Posterior cingulate gyrus (tissue), 11 donors: ENCODE measurements at regions not wholly inside any gene's neighbourhood (a gene's known extent, or its start where the extent isn't known, plus 50 kb on each side); places are given as distances from the start of the nearest gene placed in this dataset.

ENCODE experiments used
- DNase-seq, 10 donors: peaks; one replicate each; pipeline versions ENCODE4 v3.0.0 to v3.0.0-alpha.2; 2020 to 2021; ENCODE audit warnings: mixed read lengths in 3 of 10
- intact Hi-C: fragments of 100-400 bp; cut with DNase I; formaldehyde crosslinking; loops from one replicate; pipeline ENCODE4 v1.15.1; 2023

DNA sequence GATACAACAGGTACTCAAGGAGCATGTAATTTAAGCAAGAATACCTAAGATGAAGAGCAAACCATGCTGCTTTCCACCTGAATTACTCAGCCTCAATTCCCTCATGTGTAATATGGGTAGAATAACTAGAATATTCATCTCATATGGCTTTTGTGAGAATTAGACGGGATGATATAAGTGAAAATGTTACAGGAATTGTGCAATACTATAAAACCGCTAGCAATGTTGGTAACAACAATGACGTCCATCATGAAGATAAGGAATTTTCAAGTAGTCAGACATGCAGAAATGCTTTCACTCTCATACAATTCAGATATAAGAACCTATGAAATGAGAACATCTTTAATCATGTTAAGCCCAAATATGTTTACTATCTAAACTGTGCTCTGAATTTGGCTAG lies 2106.6 kb upstream of the CELF4 start:
- DNase-seq = no peak
- intact Hi-C loops = no loop called here

DNA sequence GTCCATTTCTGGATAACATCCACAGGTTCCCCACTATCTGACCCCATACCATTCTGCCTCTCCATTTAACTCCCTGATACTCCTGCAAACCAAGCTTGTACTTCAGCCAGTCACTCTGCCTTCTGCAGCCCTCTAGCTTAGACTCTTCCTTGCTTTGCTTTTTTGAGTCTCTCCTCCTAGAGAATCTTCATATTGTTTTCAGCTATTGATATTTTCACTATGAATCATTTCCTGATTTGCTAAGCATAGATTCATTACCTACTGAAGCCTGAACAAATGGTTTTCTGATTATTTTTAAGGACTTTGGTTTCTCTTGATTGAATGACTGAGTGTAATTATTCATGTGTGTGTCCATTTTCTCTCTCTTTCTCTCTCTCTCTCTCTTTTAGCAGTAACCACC lies 2102.3 kb upstream of the CELF4 start:
- intact Hi-C loops = no loop called here

DNA sequence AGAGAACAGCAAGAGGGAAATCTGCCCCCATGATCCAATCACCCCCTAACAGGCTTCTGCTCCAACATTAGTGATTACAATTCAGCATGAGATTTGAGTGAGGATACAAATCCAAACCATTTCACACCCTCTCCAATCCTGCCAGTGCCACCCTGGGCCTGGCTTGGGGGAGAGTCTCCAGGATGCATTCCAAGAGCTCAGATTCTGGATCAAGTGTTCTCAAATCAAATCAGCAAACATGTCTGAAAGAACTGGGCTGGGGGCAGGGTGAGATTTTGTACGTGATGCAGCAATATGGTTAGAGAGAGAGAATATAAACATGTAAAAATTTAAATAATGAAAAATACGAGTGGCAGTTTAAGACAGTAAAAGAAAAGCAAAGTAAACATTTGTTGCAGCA lies 2100.9 kb upstream of the CELF4 start:
- peak in 1 of 10 donors; percentile 23 for DNase-seq
- intact Hi-C loops = no loop called here

More for the DNA sequence above, 2102.3 kb upstream of the CELF4 start:
- DNase-seq = no peak

DNA sequence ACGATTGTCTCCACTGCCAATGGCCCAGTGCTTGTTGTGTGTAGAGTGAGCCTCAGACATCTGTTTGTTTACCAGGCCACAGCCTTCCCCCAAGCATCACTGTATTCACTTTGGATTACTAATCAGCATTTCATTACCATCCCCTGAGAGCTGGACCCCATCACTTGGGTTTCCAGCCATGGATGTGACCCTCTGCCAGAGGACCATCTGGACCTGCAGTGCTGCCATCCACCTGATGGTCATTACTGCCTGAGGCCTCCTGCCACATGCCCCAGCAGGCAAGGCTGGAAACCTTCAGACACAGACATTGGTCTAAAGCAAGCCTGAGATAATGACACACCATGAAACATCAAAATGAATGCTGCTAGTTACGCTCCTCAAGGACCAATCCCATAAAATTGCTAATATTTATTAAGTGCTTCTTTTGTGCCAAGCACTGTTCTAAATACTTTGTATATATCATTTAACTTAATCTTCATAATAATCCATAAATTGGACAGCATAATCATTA lies 2096.3 kb upstream of the CELF4 start:
- peak in 2 of 10 donors; percentile 44 to 63 for DNase-seq
- intact Hi-C loops = no loop called here

DNA sequence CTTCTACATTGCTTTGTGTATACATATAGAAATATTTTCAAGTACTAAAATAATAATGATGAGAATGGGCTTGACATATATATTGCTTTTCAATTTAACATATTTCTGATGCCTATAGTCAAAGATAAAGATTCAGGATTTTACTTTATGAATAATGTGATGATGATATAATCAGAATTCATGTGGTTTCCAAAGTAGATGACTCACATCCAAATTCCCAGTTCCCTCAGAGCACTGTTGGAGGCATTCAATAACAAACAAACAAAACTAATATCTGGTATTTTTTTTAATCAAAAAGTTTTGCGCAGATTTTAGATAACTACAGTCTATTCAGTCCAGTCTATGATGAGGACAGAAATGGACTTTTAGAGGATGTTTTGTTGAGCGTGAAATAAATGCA lies 2094.5 kb upstream of the CELF4 start:
- no peak for DNase-seq
- intact Hi-C loops = no loop called here

DNA sequence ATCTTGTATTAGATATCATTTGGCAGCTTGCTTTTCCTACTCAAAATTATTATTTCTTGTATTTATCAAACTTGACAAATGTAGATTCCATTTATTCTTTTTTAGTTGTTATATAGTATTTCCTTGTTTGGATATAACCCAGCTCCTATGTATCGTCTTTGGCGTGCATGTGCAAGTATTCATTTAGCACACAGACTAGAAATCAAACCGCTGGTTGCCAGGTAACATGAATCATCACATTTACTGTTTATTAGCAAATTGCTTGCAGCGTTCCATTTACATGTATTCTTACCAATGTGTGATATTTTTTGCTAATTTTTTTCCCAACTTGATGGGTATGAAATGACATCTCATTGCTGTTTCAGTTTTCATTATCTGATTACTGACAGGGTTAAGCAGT lies 2089.7 kb upstream of the CELF4 start:
- DNase-seq = no peak
- intact Hi-C loops = no loop called here

DNA sequence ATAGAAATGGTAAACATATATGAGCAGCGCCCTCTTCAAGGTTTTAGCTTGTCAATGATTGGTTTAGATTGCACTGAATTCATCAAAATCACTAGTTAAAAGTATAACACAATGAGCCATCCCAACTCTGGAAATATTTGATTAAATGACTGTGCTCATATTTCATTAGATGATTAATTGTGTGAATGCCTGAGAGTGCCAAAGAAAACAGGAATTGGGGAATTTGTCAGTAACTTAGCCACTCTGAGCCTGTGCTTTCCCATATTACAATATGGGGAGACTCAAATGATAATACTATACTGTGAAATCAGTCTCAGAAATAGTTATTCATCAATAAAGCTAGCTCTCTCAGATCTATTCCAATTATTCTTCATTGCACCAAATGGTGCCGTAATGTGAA lies 2087.6 kb upstream of the CELF4 start:
- no peak for DNase-seq
- intact Hi-C loops = no loop called here

DNA sequence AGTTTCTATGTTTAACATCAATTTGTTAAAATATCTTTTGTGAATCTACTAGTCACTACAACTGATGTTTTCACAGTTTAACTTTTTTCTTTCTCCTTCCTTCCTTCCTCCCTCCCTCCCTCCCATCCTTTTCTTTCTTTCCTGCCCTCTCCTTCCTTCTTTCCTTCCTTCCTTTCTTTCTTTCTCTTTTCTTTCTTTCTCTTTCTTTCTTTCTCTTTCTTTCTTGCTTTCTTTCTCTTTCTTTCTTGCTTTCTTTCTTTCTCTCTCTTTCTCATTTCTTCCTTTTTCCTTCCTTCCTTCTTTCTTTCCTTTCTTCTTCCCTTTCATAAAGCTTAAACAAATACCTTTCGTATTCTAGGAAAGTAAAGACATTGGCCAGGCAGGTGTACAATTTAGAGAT lies 2083.0 kb upstream of the CELF4 start:
- DNase-seq = no peak
- intact Hi-C loops = no loop called here

DNA sequence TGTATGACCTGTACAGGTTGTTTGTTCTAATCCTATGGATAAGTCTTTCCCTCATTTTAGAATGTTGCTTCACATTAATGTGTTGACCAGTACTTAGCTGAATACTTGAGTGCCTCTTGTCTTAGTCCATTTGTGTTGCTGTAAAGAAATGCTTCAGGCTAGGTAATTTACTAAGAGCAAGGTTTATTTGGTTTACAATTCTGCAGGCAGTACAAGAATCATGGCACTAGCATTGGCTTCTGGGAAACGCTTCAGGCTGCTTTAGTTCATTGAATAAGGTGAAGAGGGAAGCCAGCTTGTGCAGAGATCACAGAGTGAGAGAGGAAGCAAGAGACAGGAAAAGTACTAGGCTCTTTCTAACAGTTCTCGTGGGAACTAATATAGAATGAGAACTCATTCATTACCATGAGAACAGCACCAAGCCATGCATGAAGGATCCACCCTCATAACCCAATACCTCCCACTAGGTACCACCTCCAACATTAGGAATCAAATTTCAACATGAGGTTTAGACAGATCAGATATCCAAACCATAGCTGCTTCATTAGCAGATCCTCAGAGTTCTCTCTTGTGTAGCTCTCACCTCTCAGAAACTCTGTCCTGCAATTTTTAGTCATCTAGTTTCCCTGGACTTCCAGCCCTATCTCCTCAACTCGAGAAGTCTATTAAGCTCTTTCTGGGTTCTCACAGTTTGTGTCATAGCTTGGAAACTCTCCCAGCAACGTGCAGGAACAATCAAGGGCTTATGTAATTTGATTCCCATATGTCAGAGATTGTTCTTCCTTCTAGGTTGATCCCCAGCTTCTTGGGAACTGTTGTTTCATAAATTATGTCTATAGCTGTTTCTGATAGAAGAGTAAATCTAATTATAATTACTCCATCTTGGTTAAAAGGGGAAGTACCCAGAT lies 2082.3 kb upstream of the CELF4 start:
- no peak for DNase-seq
- intact Hi-C loops = no loop called here

DNA sequence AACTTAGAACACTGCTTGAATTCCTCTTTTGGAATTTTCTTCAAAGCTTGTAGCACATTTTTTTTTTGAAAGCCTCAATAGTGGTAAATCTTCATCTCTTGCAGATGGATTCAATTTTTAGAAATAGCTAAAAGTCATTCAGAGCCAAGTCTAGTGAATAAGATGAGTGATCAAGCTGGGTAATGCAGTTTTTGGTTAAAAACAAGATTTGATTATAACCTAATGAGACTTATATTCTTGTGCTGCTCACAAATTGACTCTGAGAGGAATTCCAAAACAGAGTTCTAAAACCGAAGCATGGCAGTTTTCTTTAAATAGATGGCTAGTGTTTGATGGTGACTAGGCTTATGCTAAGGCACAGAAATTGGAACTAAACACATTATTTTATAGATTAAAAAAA lies 2072.6 kb upstream of the CELF4 start:
- intact Hi-C loops = no loop called here
- no peak for DNase-seq

DNA sequence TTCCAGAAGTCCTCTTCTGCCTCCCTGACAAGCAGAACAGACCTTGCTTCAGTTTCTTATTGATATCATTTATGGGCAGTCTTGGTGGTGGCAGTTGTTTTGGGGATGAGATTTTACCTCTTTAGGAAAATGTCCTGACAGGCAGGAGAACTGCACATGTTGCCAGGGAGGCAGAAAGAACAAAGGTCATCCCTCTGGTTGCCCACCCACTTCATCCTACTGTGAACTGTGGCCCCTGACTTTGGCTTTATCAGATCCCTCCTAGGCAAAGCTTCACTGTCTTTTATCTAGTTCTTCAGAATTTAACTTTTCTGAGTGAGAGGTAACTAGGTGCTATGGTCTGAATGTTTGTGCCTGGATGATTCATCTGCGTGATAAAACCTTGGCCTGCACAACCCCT lies 2071.3 kb upstream of the CELF4 start:
- DNase-seq = no peak
- intact Hi-C loops = no loop called here

DNA sequence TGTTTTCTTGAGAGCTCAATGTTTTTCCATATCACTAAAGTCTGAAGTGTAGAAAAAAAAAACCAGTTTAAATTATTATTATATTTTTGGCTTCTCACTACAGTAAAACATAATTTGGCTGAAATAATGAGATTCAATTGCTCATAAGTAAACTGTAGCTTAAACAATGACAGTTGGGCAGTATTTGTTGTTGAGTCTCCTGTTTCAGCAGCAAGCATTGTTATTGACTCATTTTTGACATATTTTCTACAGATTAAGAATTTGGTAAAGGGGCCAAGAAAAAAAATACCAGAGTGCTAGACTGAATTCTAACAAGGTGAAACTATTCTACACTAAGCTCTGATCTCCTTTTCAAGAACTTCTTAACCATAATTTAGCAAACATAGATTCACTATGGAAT lies 2070.4 kb upstream of the CELF4 start:
- intact Hi-C loops = no loop called here
- DNase-seq = no peak

DNA sequence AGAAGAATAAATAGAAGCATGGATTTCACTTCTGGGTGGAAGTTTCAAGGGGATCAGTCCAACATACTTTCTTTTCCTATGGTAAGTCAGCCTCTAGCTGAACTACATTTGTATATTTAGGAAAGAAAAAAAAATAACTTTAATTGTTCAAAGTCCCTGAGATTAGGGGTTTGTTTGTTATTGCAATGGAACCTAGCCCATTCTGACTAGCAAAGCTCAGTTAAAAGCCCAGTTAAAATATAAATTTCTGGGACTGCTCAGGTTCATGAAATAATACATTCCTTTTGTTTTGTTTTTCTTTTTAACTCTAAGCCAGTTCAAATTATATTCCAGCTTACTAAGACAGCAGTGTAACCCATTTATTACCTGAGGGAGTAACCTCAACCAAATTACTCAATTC lies 2069.6 kb upstream of the CELF4 start:
- intact Hi-C loops = no loop called here
- no peak for DNase-seq

DNA sequence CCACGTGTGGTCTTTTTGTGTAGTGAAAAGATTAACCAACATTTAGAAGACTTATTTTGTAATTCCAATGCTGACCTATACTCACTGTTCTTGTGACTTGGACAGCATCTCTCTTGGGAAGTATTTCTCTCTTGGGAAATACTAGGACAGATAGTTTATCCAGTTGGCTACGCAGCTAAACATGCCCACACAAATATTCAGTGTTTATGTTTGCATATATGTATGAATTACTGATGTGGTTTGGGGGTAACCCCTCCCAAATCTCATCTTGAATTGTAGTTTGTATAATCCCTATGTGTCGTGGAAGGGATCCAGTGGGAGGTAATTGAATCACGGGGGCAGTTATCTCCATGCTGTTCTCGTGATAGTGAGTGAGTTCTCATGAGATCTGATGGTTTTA lies 2062.3 kb upstream of the CELF4 start:
- intact Hi-C loops = no loop called here
- no peak for DNase-seq

DNA sequence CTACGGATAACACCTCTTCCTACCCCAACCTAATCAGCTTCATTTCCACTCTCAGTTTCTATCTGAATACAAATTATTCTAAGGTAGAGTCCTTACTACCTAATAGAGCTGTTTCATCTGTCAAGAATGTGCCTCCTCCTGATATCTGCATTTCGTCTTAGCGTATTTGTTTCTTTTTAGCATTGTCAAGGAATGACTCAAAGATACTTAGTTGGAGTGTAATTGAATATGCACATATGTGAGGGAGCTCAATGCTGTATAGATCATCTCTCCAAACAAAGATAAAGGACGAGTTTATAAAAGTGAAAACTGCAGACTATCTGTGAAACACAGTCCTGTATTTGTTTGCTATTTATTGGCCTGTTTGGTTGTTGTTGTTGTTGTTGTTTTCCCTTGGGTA lies 2059.4 kb upstream of the CELF4 start:
- intact Hi-C loops = no loop called here
- DNase-seq = no peak

DNA sequence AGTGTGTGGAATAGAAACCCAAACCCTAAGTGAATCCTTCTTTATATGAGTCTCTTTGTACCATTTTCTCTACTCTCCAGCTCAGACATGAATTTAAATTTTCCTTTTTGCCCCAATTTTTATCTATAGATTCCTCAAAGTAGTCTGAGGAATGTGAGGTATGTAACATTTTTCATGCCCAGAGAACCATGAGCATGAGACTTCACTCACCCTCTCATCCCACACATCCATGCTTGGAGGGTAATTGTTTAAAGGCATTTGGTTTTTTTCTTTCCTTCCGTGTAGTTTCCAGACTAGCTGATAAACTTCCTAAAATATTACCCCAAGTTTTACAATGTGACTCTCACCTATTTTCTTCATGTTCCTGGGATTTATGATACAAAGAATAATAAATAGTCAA lies 2056.8 kb upstream of the CELF4 start:
- intact Hi-C loops = no loop called here
- no peak for DNase-seq

DNA sequence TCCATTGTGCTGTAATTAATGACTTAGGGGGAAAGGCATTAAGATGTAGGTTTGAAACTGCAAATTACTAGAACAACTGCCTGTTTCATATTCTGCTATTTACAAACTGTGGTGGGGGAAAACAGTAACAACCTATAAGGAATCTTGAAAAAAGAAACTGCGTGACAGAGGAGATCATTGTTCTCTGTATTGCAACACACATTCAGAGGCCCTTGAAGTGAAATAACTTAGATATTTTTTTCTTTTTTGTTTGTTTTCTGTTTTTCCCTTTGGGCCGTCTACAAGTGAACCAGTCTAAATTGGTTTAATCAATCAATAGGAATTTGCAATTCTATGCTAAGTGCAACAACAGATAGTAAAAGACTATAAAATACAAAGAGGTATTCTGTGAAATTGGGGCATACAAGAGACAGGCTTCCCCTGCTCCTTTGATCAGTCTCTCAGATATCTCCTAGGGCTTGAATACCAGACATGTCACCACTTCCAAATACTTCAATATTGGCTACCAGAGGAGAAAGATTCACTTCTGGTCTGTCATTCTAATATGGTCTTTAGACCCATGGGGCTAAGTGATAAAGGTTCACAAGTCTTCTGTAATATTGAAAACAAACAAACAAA lies 2055.1 kb upstream of the CELF4 start:
- no peak for DNase-seq
- intact Hi-C loops = no loop called here

DNA sequence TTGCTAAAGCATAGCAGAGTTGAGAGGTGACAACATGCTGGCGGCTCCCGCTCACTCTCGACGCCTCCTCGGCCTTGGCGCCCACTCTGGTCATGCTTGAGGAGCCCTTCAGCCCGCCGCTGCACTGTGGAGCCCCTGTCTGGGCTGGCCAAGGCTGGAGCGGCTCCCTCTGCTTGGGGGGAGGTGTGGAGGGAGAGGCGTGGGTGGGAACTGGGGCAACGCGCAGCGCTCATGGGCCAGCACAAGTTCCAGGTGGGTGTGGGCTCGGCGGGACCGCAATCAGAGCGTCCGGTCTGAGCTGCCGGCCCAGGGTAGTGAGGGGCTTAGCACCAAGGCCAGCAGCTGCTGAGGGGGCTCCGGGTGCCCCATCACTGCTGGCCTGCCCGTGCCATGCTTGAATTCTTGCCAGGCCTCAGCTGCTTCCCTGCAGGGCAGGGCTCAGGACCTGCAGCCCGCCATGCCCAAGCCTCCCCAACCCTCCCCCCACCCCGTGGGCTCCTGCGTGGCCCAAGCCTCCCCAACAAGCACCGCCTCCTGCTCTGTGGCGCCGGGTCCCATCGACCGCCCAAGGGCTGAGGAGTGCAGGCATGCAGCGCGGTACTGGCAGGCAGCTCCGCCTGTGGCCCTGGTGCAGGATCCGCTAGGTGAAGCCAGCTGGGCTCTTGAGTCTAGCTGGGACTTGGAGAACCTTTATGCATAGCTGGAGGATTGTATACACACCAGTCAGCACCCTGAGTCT lies 2052.8 kb upstream of the CELF4 start:
- DNase-seq = peak in 2 of 10 donors; percentile 58 to 82
- intact Hi-C loops = no loop called here

DNA sequence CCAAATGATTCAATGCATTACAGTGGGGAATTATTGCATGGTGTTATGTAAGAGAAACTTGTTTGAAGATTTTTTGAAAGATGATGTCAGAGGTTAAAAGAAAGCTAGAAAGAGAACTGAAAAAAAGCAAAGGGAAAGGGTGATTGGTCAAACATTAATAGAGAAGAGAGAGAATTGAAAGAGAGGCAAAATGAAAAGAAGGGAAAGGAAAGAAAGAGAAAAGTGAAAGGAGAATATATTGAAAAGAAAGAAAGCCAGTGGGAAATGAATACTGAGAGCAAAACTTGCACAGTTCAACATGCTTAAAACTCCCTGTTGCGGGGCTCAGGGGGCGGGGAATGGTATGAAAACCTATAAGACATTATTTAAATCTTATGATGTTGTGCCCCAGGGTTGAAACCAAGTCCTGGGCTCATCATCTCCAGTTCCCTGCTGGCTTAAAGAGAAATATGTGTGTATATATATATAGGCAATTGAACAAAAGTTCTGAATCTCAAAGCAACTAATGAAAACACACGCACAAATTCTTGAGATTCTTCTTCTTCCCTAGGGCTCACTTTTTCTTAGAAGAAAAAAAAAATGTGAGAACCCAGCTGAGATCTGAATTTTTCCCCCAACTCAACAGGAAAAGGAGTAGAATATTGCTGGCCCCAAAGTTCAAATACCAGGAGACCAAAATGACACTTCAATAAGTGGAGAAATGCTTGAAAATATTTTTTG lies 2045.9 kb upstream of the CELF4 start:
- no peak for DNase-seq
- intact Hi-C loops = no loop called here

DNA sequence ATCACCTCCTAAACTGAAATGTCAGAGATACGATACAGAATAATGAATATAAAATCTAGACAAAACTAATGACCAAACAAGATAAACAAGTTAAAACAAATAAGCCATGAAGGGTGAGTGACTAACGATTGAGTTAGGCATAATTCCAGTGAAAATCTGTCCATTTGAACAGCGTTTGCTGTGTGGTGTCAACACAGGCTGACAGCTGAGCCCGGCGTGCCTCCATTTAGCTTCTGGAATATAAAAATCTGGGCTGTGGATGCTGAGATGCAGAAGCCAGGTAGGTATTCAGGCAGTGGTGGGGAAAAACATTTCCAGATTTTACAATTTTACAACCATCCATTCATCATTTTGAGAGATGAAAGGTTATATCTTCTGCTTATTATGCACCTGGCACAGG lies 2041.4 kb upstream of the CELF4 start:
- DNase-seq = no peak
- intact Hi-C loops = no loop called here

DNA sequence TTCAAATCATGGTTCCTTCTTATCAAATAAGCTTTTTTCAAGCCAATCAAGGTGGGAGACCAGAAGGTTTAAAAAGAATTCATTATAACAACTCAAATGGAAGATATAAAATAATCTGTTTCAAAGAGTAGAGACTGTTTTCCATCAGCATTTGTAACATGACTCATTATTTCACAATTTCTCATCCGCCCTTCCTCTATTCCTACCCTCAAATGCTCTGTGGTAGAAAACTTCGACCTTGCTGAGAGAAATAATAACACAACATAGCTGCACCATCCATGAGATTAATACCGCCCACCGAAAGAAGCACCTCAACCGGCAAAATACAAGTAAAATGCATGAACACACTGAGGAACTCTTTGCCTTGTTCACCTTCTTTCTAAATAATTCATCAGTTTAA lies 2039.2 kb upstream of the CELF4 start:
- intact Hi-C loops = no loop called here
- no peak for DNase-seq
